Loucy (cell line): ENCODE measurements at regions not wholly inside any gene's neighbourhood (a gene's known extent, or its start where the extent isn't known, plus 50 kb on each side); places are given as distances from the start of the nearest gene placed in this dataset.
A peak's percentile ranks its signal among the peaks of the same experiment; 100 is the strongest.
"Not testable (repeated sequence)": the region's sequence is repeated elsewhere in the genome, so short reads cannot be mapped to it uniquely, and the experiment has no call there.

ENCODE experiments used
- H2AFZ ChIP-seq: fragments of 200-600 bp; sonication (generic); 2 replicates; pipeline ENCODE4 v1.6.0; 2016; ENCODE audit warnings: antibody characterized with exemption, mild to moderate bottlenecking, low read length, moderate library complexity
- H3F3A ChIP-seq: fragments of 200-600 bp; 2 replicates; pipeline ENCODE4 v1.6.0; 2016; ENCODE audit warnings: antibody characterized with exemption, low read depth, mild to moderate bottlenecking
- H3K27me3 ChIP-seq: fragments of 200-600 bp; sonication (generic); 2 replicates; pipeline ENCODE4 v1.6.1; 2014; ENCODE audit warnings: low read length, mild to moderate bottlenecking; ENCODE audit not compliant: insufficient read depth, poor library complexity, severe bottlenecking
- H3K36me3 ChIP-seq: fragments of 200-600 bp; sonication (generic); 2 replicates; pipeline ENCODE4 v1.6.1; 2016; ENCODE audit warnings: low read length; ENCODE audit not compliant: insufficient read depth
- H3K4me1 ChIP-seq: fragments of 200-600 bp; sonication (generic); 2 replicates; pipeline ENCODE4 v1.5.1; 2014; ENCODE audit warnings: low read length, mild to moderate bottlenecking; ENCODE audit not compliant: insufficient read depth, poor library complexity, severe bottlenecking
- H3K4me2 ChIP-seq: fragments of 200-600 bp; sonication (generic); 2 replicates; pipeline ENCODE4 v1.6.0; 2014; ENCODE audit warnings: antibody characterized with exemption, low read length, low read depth, mild to moderate bottlenecking; ENCODE audit not compliant: poor library complexity, severe bottlenecking
- H3K4me3 ChIP-seq: fragments of 200-600 bp; sonication (generic); 2 replicates; pipeline ENCODE4 v1.5.1; 2014; ENCODE audit warnings: low read length, mild to moderate bottlenecking, mixed read lengths; ENCODE audit not compliant: poor library complexity, severe bottlenecking
- H3K79me2 ChIP-seq: fragments of 200-600 bp; sonication (generic); 2 replicates; pipeline ENCODE4 v1.6.1; 2014; ENCODE audit warnings: low read length; ENCODE audit not compliant: insufficient read depth
- H3K9ac ChIP-seq: fragments of 200-600 bp; sonication (generic); 2 replicates; pipeline ENCODE4 v1.6.0; 2014; ENCODE audit warnings: mild to moderate bottlenecking, low read depth, low read length, moderate library complexity; ENCODE audit not compliant: poor library complexity, severe bottlenecking
- H3K9me2 ChIP-seq: fragments of 200-600 bp; sonication (generic); replicated peaks from 2 replicates; pipeline ENCODE4 v1.6.1; 2016; ENCODE audit warnings: low read depth, low read length, mixed read lengths
- H3K9me3 ChIP-seq: fragments of 200-600 bp; sonication (generic); 2 replicates; pipeline ENCODE4 v1.6.1; 2014; ENCODE audit warnings: mild to moderate bottlenecking, antibody characterized with exemption, low read length, low read depth; ENCODE audit not compliant: insufficient read depth
- H4K20me1 ChIP-seq: fragments of 200-600 bp; sonication (generic); 2 replicates; pipeline ENCODE4 v1.6.0; 2014; ENCODE audit warnings: antibody characterized with exemption, low read length, mild to moderate bottlenecking; ENCODE audit not compliant: insufficient read depth, poor library complexity, severe bottlenecking

- H3K4me3 ChIP-seq, H3K9ac ChIP-seq, H3K27me3 ChIP-seq, H3K4me1 ChIP-seq, H3K9me3 ChIP-seq, H4K20me1 ChIP-seq, H3K9me2 ChIP-seq, H3K79me2 ChIP-seq, H3F3A ChIP-seq, H3K4me2 ChIP-seq, H2AFZ ChIP-seq, H3K36me3 ChIP-seq: not testable (repeated sequence)
Measured at GRCh38 chr9:39463696-39464095, 108.2 kb downstream of the SPATA31A1 start.

- H3K27me3 ChIP-seq, H4K20me1 ChIP-seq, H2AFZ ChIP-seq, H3K4me1 ChIP-seq, H3F3A ChIP-seq, H3K4me2 ChIP-seq, H3K9me2 ChIP-seq, H3K36me3 ChIP-seq, H3K9me3 ChIP-seq, H3K9ac ChIP-seq, H3K79me2 ChIP-seq: not testable (repeated sequence)
- peak overlapping the region; percentile 46 for H3K4me3 ChIP-seq
Measured at GRCh38 chr9:39464122-39464777, 108.8 kb downstream of the SPATA31A1 start.

GRCh38 chr9:39474499-39474898 is 119.0 kb downstream of the SPATA31A1 start:
- H3F3A ChIP-seq, H3K27me3 ChIP-seq, H4K20me1 ChIP-seq, H3K9me2 ChIP-seq, H2AFZ ChIP-seq, H3K9ac ChIP-seq, H3K79me2 ChIP-seq, H3K36me3 ChIP-seq, H3K4me2 ChIP-seq, H3K9me3 ChIP-seq, H3K4me3 ChIP-seq, H3K4me1 ChIP-seq: not testable (repeated sequence)

DNA sequence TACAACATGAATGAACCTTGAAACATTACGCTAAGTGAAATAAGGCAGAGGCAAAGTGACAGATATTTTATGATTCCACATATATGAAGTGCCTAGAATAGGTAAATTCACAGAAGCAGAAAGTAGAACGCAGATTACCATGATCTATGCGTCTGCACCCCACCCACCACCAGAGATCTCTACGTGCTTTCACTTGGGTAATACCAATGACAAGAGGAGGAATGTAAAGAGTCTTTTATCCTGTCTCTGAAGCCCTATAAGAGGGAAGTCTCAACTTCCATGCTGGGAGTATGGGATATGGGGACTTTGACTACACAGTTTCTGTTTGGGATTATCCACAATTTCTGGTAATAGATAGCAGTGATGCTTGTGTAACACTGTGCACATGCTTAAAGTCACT is 127.6 kb downstream of the SPATA31A1 start:
- H3F3A ChIP-seq, H3K4me1 ChIP-seq, H3K36me3 ChIP-seq, H3K27me3 ChIP-seq, H3K9me3 ChIP-seq, H3K4me2 ChIP-seq, H4K20me1 ChIP-seq, H3K9ac ChIP-seq, H3K79me2 ChIP-seq, H2AFZ ChIP-seq, H3K4me3 ChIP-seq, H3K9me2 ChIP-seq: not testable (repeated sequence)

GRCh38 chr9:39483880-39484279 is 128.4 kb downstream of the SPATA31A1 start:
- H3K9me3 ChIP-seq, H3K4me3 ChIP-seq, H3K79me2 ChIP-seq, H3K4me1 ChIP-seq, H3F3A ChIP-seq, H4K20me1 ChIP-seq, H3K36me3 ChIP-seq, H3K9ac ChIP-seq, H3K4me2 ChIP-seq, H3K27me3 ChIP-seq, H3K9me2 ChIP-seq: not testable (repeated sequence)
- 0 out of 2 replicates have a peak overlapping the region, but pooled peaks have one; percentile 36 for H2AFZ ChIP-seq

GRCh38 chr9:39484292-39484691 is 128.8 kb downstream of the SPATA31A1 start:
- not testable (repeated sequence) for H3K4me1 ChIP-seq, H3K79me2 ChIP-seq, H3K27me3 ChIP-seq, H3K4me2 ChIP-seq, H3K9me2 ChIP-seq, H3K4me3 ChIP-seq, H2AFZ ChIP-seq, H3K9ac ChIP-seq, H4K20me1 ChIP-seq, H3K36me3 ChIP-seq, H3K9me3 ChIP-seq, H3F3A ChIP-seq

DNA sequence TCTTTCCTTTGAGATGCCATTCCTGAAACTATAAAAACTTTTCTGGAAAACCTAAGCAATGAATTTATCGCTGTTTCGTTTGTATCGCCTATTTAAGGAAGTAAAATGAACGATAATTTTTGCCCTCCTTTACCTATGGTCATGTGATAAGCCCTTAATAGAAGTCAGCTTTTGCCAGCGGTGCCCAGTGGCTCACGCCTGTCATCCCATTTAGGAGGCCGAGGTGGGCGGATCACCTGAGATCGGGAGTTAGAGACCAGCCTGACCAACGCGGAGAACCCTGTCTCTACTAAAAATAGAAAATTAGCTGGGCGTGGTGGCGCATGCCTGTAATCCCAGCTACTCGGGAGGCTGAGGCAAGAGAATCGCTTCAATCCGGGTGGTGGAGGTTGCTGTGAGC is 132.0 kb downstream of the SPATA31A1 start:
- H3K36me3 ChIP-seq, H3K79me2 ChIP-seq, H3K4me3 ChIP-seq, H3K4me2 ChIP-seq, H3K4me1 ChIP-seq, H4K20me1 ChIP-seq, H2AFZ ChIP-seq, H3K27me3 ChIP-seq, H3K9me3 ChIP-seq, H3F3A ChIP-seq, H3K9me2 ChIP-seq, H3K9ac ChIP-seq: not testable (repeated sequence)
